H1 (cell line): ENCODE measurements at regions not wholly inside any gene's neighbourhood (a gene's known extent, or its start where the extent isn't known, plus 50 kb on each side); places are given as distances from the start of the nearest gene placed in this dataset.

Experiments
- ASH2L ChIP-seq: fragments of 200-600, 300-600 bp; sonication (generic); IDR thresholded peaks from one replicate; pipeline ENCODE4 v1.7.1; 2017; ENCODE audit warnings: low read length
- ATF2 ChIP-seq: IDR thresholded peaks from 2 replicates; pipeline ENCODE4 v1.6.1; 2012; ENCODE audit warnings: low read length, inconsistent platforms
- CBX8 ChIP-seq: fragments of 300-800, 300-1000 bp; sonication (generic); IDR thresholded peaks from 2 replicates; pipeline ENCODE4 v1.7.1; 2016; ENCODE audit warnings: low read depth, low read length, borderline replicate concordance
- EP300 ChIP-seq, 2 experiments: IDR thresholded peaks; 1 replicate in 1 of 2; 2 replicates in 1 of 2; pipeline ENCODE4 v1.6.1; 2011 to 2012; ENCODE audit warnings: low read depth in 2 of 2, low read length in 2 of 2, mild to moderate bottlenecking in 2 of 2, borderline replicate concordance in 1 of 2, inconsistent platforms in 1 of 2, moderate library complexity in 1 of 2
- HDAC2 ChIP-seq, 2 experiments: fragments of 300-600 bp in 1 of 2; sonication (generic) in 1 of 2; IDR thresholded peaks; 2 replicates each; pipeline ENCODE4 v1.6.1; 2011 to 2012; ENCODE audit warnings: low read depth in 2 of 2, low read length in 2 of 2, mild to moderate bottlenecking in 2 of 2, moderate library complexity in 2 of 2, borderline replicate concordance in 1 of 2, inconsistent platforms in 1 of 2
- JUND ChIP-seq: IDR thresholded peaks from 2 replicates; pipeline ENCODE4 v1.6.1; 2011; ENCODE audit warnings: mild to moderate bottlenecking, improper control_type of control experiment, low read length
- POU5F1 ChIP-seq: IDR thresholded peaks from 2 replicates; pipeline ENCODE4 v1.6.1; 2011; ENCODE audit warnings: low read depth, mild to moderate bottlenecking, low read length, moderate library complexity
- RFX5 ChIP-seq: IDR thresholded peaks from 2 replicates; pipeline ENCODE4 v1.6.1; 2011; ENCODE audit warnings: low read depth, low read length, improper control_type of control experiment, borderline replicate concordance
- SAP30 ChIP-seq: fragments of 300-600 bp; sonication (generic); IDR thresholded peaks from 2 replicates; pipeline ENCODE4 v1.7.1; 2012; ENCODE audit warnings: low read length, moderate library complexity, mild to moderate bottlenecking, inconsistent platforms; ENCODE audit not compliant: insufficient read depth, insufficient replicate concordance
- TAF7 ChIP-seq: optimal IDR thresholded peaks from 2 replicates; pipeline ENCODE3; 2011; ENCODE audit warnings: low read depth, mild to moderate bottlenecking, inconsistent platforms, low read length, moderate library complexity, borderline replicate concordance
- TCF12 ChIP-seq: IDR thresholded peaks from 2 replicates; pipeline ENCODE4 v1.6.1; 2011; ENCODE audit warnings: low read depth, mild to moderate bottlenecking, low read length
- TEAD4 ChIP-seq: IDR thresholded peaks from 2 replicates; pipeline ENCODE4 v1.6.1; 2012; ENCODE audit warnings: low read depth, low read length, inconsistent platforms, mixed read lengths

- TF ChIP-seq TEAD4 (0 out of 2 replicates have a peak, but pooled peaks have one; percentile 22), ASH2L (no peak), RFX5 (no peak), HDAC2 (IDR thresholded peaks at IDR 0.05; ENCODE audit: borderline replicate concordance in 1 of 2, low read depth in 2 of 2, low read length in 2 of 2) (0 out of 4 replicates have a peak, but pooled peaks of 1 of the 2 experiments have one; percentile 15), TAF7 (no peak), SAP30 (no peak), TCF12 (peak; percentile 81; the same call in 1 of the 2 replicates), JUND (peak; percentile 87), EP300 (IDR thresholded peaks at IDR 0.05; ENCODE audit: borderline replicate concordance in 1 of 2, low read depth in 2 of 2, low read length in 2 of 2) (peak in 1 of 2 experiments; percentile 8; a peak in 1 of 3 replicates), CBX8 (no peak), ATF2 (no peak), POU5F1 (no peak)
These were observed 1035.6 kb upstream of the PHF14 start (continued) for GRCh38 chr7:9937944-9938631.
